ENCODE measurements at regions not wholly inside any gene's neighbourhood (a gene's known extent, or its start where the extent isn't known, plus 50 kb on each side); places are given as distances from the start of the nearest gene placed in this dataset.

- no peak for TF ChIP-seq CTCF (IDR thresholded peaks at IDR 0.05; ENCODE audit: low read depth, low read length, missing input control)
- TF ChIP-seq YY1 (IDR thresholded peaks at IDR 0.05), result no peak
- TF ChIP-seq MAX (IDR thresholded peaks at IDR 0.05), result no peak
- no peak for TF ChIP-seq REST (IDR thresholded peaks at IDR 0.05)
- no peak for TF ChIP-seq TAF1 (conservative IDR thresholded peaks at IDR 0.05)
- no peak for TF ChIP-seq RAD21 (IDR thresholded peaks at IDR 0.05)
- no peak for TF ChIP-seq HNF4G (IDR thresholded peaks at IDR 0.05)
- no peak for TF ChIP-seq SP1 (IDR thresholded peaks at IDR 0.05)
Measured at GRCh38 chr2:8195784-8196183, 486.1 kb upstream of the ID2 start.
